Trophoblast cell (in vitro differentiated cells and primary cell): ENCODE measurements at regions not wholly inside any gene's neighbourhood (a gene's known extent, or its start where the extent isn't known, plus 50 kb on each side); places are given as distances from the start of the nearest gene placed in this dataset.

Experiments used
- DNase-seq, 2 donors: peaks; one replicate each; pipeline ENCODE4 v3.0.0-alpha.2; 2016
- H2AFZ ChIP-seq: 2 replicates; pipeline ENCODE4 v1.6.1; 2013; ENCODE audit warnings: low read length, moderate library complexity, mild to moderate bottlenecking; ENCODE audit not compliant: insufficient read depth, poor library complexity
- H2AK5ac ChIP-seq: 2 replicates; pipeline ENCODE4 v1.6.1; 2013; ENCODE audit warnings: mild to moderate bottlenecking, low read length
- H2BK120ac ChIP-seq: 2 replicates; pipeline ENCODE4 v1.6.1; 2013; ENCODE audit warnings: low read length, mild to moderate bottlenecking, moderate library complexity; ENCODE audit not compliant: insufficient read depth, poor library complexity
- H2BK12ac ChIP-seq: 2 replicates; pipeline ENCODE4 v1.6.1; 2013; ENCODE audit warnings: mild to moderate bottlenecking, low read length, moderate library complexity
- H2BK5ac ChIP-seq: 2 replicates; pipeline ENCODE4 v1.6.1; 2013; ENCODE audit warnings: low read length, low read depth, moderate library complexity, mild to moderate bottlenecking; ENCODE audit not compliant: poor library complexity
- H3K14ac ChIP-seq: 2 replicates; pipeline ENCODE4 v1.6.1; 2013; ENCODE audit warnings: mild to moderate bottlenecking, low read length
- H3K18ac ChIP-seq: 2 replicates; pipeline ENCODE4 v1.6.1; 2013; ENCODE audit warnings: mild to moderate bottlenecking, low read length
- H3K23ac ChIP-seq: 2 replicates; pipeline ENCODE4 v1.6.1; 2013; ENCODE audit warnings: low read length
- H3K27ac ChIP-seq: 2 replicates; pipeline ENCODE4 v1.5.1; 2013; ENCODE audit warnings: low read depth, mild to moderate bottlenecking, inconsistent platforms, low read length, moderate library complexity
- H3K27me3 ChIP-seq: 2 replicates; pipeline ENCODE4 v1.6.1; 2013; ENCODE audit warnings: inconsistent platforms, mild to moderate bottlenecking, low read length, moderate library complexity; ENCODE audit not compliant: insufficient read depth
- H3K36me3 ChIP-seq, 2 experiments: 1 replicate in 1 of 2; 2 replicates in 1 of 2; pipeline ENCODE4 v1.6.1; 2013; ENCODE audit warnings: low read length in 2 of 2, mild to moderate bottlenecking in 2 of 2, moderate library complexity in 1 of 2; ENCODE audit not compliant: insufficient read depth in 2 of 2, control insufficient read depth in 1 of 2
- H3K4ac ChIP-seq: 2 replicates; pipeline ENCODE4 v1.6.1; 2013; ENCODE audit warnings: low read depth, mild to moderate bottlenecking, low read length, moderate library complexity
- H3K4me1 ChIP-seq, 2 experiments: 1 replicate in 1 of 2; 2 replicates in 1 of 2; pipeline ENCODE4 v1.6.1; 2013; ENCODE audit warnings: low read length in 2 of 2, mild to moderate bottlenecking in 2 of 2, moderate library complexity in 1 of 2; ENCODE audit not compliant: insufficient read depth in 2 of 2, control insufficient read depth in 1 of 2
- H3K4me2 ChIP-seq: 2 replicates; pipeline ENCODE4 v1.6.1; 2013; ENCODE audit warnings: inconsistent platforms, mild to moderate bottlenecking, low read length, moderate library complexity
- H3K4me3 ChIP-seq: 2 replicates; pipeline ENCODE4 v1.5.1; 2013; ENCODE audit warnings: mild to moderate bottlenecking, low read depth, low read length, inconsistent platforms
- H3K79me1 ChIP-seq: one replicate; pipeline ENCODE4 v1.6.1; 2013; ENCODE audit warnings: low read length
- H3K79me2 ChIP-seq: 2 replicates; pipeline ENCODE4 v1.6.1; 2013; ENCODE audit warnings: low read length, mild to moderate bottlenecking; ENCODE audit not compliant: control insufficient read depth, insufficient read depth, poor library complexity
- H3K9ac ChIP-seq: 2 replicates; pipeline ENCODE4 v1.6.1; 2013; ENCODE audit warnings: mild to moderate bottlenecking, low read length
- H3K9me3 ChIP-seq: 2 replicates; pipeline ENCODE4 v1.6.1; 2013; ENCODE audit warnings: low read depth, mild to moderate bottlenecking, control low read depth, inconsistent platforms, low read length; ENCODE audit not compliant: insufficient read depth
- H4K12ac ChIP-seq: 2 replicates; pipeline ENCODE4 v1.6.1; 2013; ENCODE audit warnings: low read depth, mild to moderate bottlenecking, low read length, moderate library complexity
- H4K8ac ChIP-seq: 2 replicates; pipeline ENCODE4 v1.6.1; 2013; ENCODE audit warnings: low read depth, mild to moderate bottlenecking, low read length, moderate library complexity
- H4K91ac ChIP-seq: one replicate; pipeline ENCODE4 v1.6.1; 2013; ENCODE audit warnings: low read depth, mild to moderate bottlenecking, low read length, moderate library complexity
- WGBS: extraction: QIAGEN DNeasy Blood & Tissue Kit; methylation state at CpG from one replicate; pipeline ENCODE4 v1.1.7; 2013; ENCODE audit warnings: missing lambda C conversion rate; ENCODE audit not compliant: insufficient read length, insufficient coverage; ENCODE audit errors: extremely low coverage; 5-methylcytosine and 5-hydroxymethylcytosine counted together

GRCh38 chr9:95813923-95814322 lies 61.6 kb upstream of the ERCC6L2 start:
- Histone ChIP-seq H4K91ac (no peak overlapping the region), H3K27me3 (no peaks in the 10 kb centered on the region), H3K18ac (no peak overlapping the region), H3K27ac (no peak overlapping the region), H3K4me3 (no peak overlapping the region), H3K14ac (no peak overlapping the region), H3K23ac (no peak overlapping the region), H3K79me1 (no peaks in the 10 kb centered on the region), H2AFZ (no peak overlapping the region), H3K79me2 (no peaks in the 10 kb centered on the region), H2BK120ac (no peak overlapping the region), H3K4me1 (peaks cover 9 to 25% of the 10 kb centered on the region in 2 experiments), H2AK5ac (no peak overlapping the region), H4K12ac (no peak overlapping the region), H3K4me2 (no peak overlapping the region), H3K9me3 (no peaks in the 10 kb centered on the region), H4K8ac (no peak overlapping the region), H2BK12ac (no peak overlapping the region), H2BK5ac (no peak overlapping the region), H3K36me3 (no peaks in the 10 kb centered on the region), H3K9ac (no peak overlapping the region), H3K4ac (no peak overlapping the region)
- no peak for DNase-seq

- H3K4ac ChIP-seq = no peak overlapping the region
- no peak overlapping the region for H2AK5ac ChIP-seq
- H3K27me3 ChIP-seq = no peaks in the 10 kb centered on the region
- no peak overlapping the region for H4K12ac ChIP-seq
- H2BK5ac ChIP-seq = no peak overlapping the region
- H3K4me2 ChIP-seq = no peak overlapping the region
- no peaks in the 10 kb centered on the region for H3K79me1 ChIP-seq
- H3K27ac ChIP-seq = no peak overlapping the region
- no peak for DNase-seq
- no peak overlapping the region for H4K91ac ChIP-seq
- no peak overlapping the region for H3K18ac ChIP-seq
- no peak overlapping the region for H4K8ac ChIP-seq
- no peak overlapping the region for H3K14ac ChIP-seq
- H3K9ac ChIP-seq = no peak overlapping the region
- H3K4me1 ChIP-seq = peaks cover 12 to 19% of the 10 kb centered on the region in 2 experiments
- H2BK120ac ChIP-seq = no peak overlapping the region
- no peaks in the 10 kb centered on the region for H3K36me3 ChIP-seq
- H3K23ac ChIP-seq = no peak overlapping the region
- H3K4me3 ChIP-seq = no peak overlapping the region
- H2AFZ ChIP-seq = no peak overlapping the region
- no peaks in the 10 kb centered on the region for H3K79me2 ChIP-seq
- H2BK12ac ChIP-seq = no peak overlapping the region
- no peaks in the 10 kb centered on the region for H3K9me3 ChIP-seq
These were observed 64.7 kb upstream of the ERCC6L2 start for GRCh38 chr9:95810814-95811213.

- H3K4me2 ChIP-seq = no peak overlapping the region
- no peak overlapping the region for H4K91ac ChIP-seq
- H2BK5ac ChIP-seq = no peak overlapping the region
- no peak overlapping the region for H4K12ac ChIP-seq
- H3K9ac ChIP-seq = no peak overlapping the region
- no peak overlapping the region for H2BK12ac ChIP-seq
- H2AFZ ChIP-seq = no peak overlapping the region
- no peak overlapping the region for H3K4me3 ChIP-seq
- H3K23ac ChIP-seq = no peak overlapping the region
- H3K4ac ChIP-seq = no peak overlapping the region
- no peaks in the 10 kb centered on the region for H3K9me3 ChIP-seq
- no peak overlapping the region for H2AK5ac ChIP-seq
- no peak for DNase-seq
- H3K36me3 ChIP-seq = no peaks in the 10 kb centered on the region
- no CpG with 5 or more reads among the region's 3 CpGs for WGBS
- no peak overlapping the region for H3K18ac ChIP-seq
- no peaks in the 10 kb centered on the region for H3K27me3 ChIP-seq
- H3K4me1 ChIP-seq = peaks cover 10 to 13% of the 10 kb centered on the region in 2 experiments
- no peaks in the 10 kb centered on the region for H3K79me1 ChIP-seq
- H3K27ac ChIP-seq = no peak overlapping the region
- H2BK120ac ChIP-seq = no peak overlapping the region
- H3K14ac ChIP-seq = no peak overlapping the region
- H4K8ac ChIP-seq = no peak overlapping the region
- no peaks in the 10 kb centered on the region for H3K79me2 ChIP-seq
These were observed 65.4 kb upstream of the ERCC6L2 start for GRCh38 chr9:95810133-95810532.

GRCh38 chr9:95809686-95810085 lies 65.8 kb upstream of the ERCC6L2 start:
- no peak overlapping the region for H3K9ac ChIP-seq
- H3K4me1 ChIP-seq = peaks cover 5 to 9% of the 10 kb centered on the region in 2 experiments
- no peak overlapping the region for H2BK12ac ChIP-seq

More at GRCh38 chr9:95809686-95810085, 65.8 kb upstream of the ERCC6L2 start:
- no peak overlapping the region for H3K4me3 ChIP-seq
- H3K4me2 ChIP-seq = no peak overlapping the region
- H2AFZ ChIP-seq = no peak overlapping the region
- DNase-seq = peak in 1 of 2 donors; percentile 58
- H3K23ac ChIP-seq = no peak overlapping the region
- WGBS = no CpG with 5 or more reads among the region's 2 CpGs
- H3K36me3 ChIP-seq = no peaks in the 10 kb centered on the region
- H3K79me2 ChIP-seq = no peaks in the 10 kb centered on the region
- H4K12ac ChIP-seq = no peak overlapping the region
- H4K8ac ChIP-seq = no peak overlapping the region
- H3K27me3 ChIP-seq = no peaks in the 10 kb centered on the region
- H2BK120ac ChIP-seq = no peak overlapping the region
- H2BK5ac ChIP-seq = no peak overlapping the region
- no peak overlapping the region for H3K18ac ChIP-seq
- no peak overlapping the region for H4K91ac ChIP-seq
- H3K9me3 ChIP-seq = no peaks in the 10 kb centered on the region
- H2AK5ac ChIP-seq = no peak overlapping the region
- no peaks in the 10 kb centered on the region for H3K79me1 ChIP-seq
- H3K4ac ChIP-seq = no peak overlapping the region
- H3K14ac ChIP-seq = no peak overlapping the region
- H3K27ac ChIP-seq = no peak overlapping the region
